GM23338 (cell line): ENCODE measurements at regions not wholly inside any gene's neighbourhood (a gene's known extent, or its start where the extent isn't known, plus 50 kb on each side); places are given as distances from the start of the nearest gene placed in this dataset.

Experiments
- ATAC-seq: fragments of 200-7000 bp; cut with Tn5 transposase; 3 replicates; pipeline ENCODE4 v1.9.1; 2020
- DNase-seq: peaks from one replicate; pipeline ENCODE4 v3.0.0-alpha.2; 2015; ENCODE audit warnings: low spot score
- H2AFZ ChIP-seq: fragments of 200-600 bp; sonication (generic); 2 replicates; pipeline ENCODE4 v1.8.0; 2016; ENCODE audit warnings: antibody characterized with exemption, mild to moderate bottlenecking, moderate library complexity
- H3F3A ChIP-seq: fragments of 200-600 bp; sonication (generic); replicated peaks from 2 replicates; pipeline ENCODE4 v1.8.0; 2017; ENCODE audit warnings: antibody characterized with exemption, mixed run types, low read depth
- H3K27ac ChIP-seq: fragments of 200-600 bp; sonication (generic); 2 replicates; pipeline ENCODE4 v1.6.1; 2016; ENCODE audit warnings: low read depth
- H3K27me3 ChIP-seq: fragments of 200-600 bp; sonication (generic); 2 replicates; pipeline ENCODE4 v1.8.0; 2016; ENCODE audit warnings: mild to moderate bottlenecking, mixed run types, moderate library complexity; ENCODE audit not compliant: insufficient read depth
- H3K36me3 ChIP-seq: fragments of 200-600 bp; sonication (generic); 2 replicates; pipeline ENCODE4 v1.8.0; 2016; ENCODE audit warnings: mild to moderate bottlenecking; ENCODE audit not compliant: insufficient read depth
- H3K4me1 ChIP-seq: fragments of 200-600 bp; sonication (generic); 2 replicates; pipeline ENCODE4 v1.8.0; 2016; ENCODE audit warnings: mild to moderate bottlenecking, moderate library complexity; ENCODE audit not compliant: insufficient read depth
- H3K4me2 ChIP-seq: fragments of 200-600 bp; sonication (generic); 2 replicates; pipeline ENCODE4 v1.7.1; 2017; ENCODE audit warnings: mixed run types
- H3K4me3 ChIP-seq: fragments of 200-600 bp; sonication (generic); 2 replicates; pipeline ENCODE4 v1.6.1; 2016; ENCODE audit warnings: mixed run types
- H3K79me2 ChIP-seq: fragments of 200-600 bp; sonication (generic); replicated peaks from 2 replicates; pipeline ENCODE4 v1.8.0; 2017; ENCODE audit warnings: mild to moderate bottlenecking; ENCODE audit not compliant: insufficient read depth
- H3K9me2 ChIP-seq: fragments of 200-600 bp; sonication (generic); 2 replicates; pipeline ENCODE4 v1.8.0; 2017; ENCODE audit not compliant: insufficient read depth
- H4K20me1 ChIP-seq: fragments of 200-600 bp; sonication (generic); replicated peaks from 2 replicates; pipeline ENCODE4 v1.8.0; 2017; ENCODE audit warnings: mild to moderate bottlenecking; ENCODE audit not compliant: insufficient read depth
- H3K27ac Mint-ChIP-seq: 2 replicates; pipeline ENCODE4 v1.8.0; 2020; ENCODE audit warnings: inconsistent platforms, mild to moderate bottlenecking, moderate library complexity, mixed read lengths
- H3K27me3 Mint-ChIP-seq: 3 replicates; pipeline ENCODE4 v1.8.0; 2022; ENCODE audit warnings: low read depth, mild to moderate bottlenecking, moderate library complexity, mixed read lengths, inconsistent platforms; ENCODE audit not compliant: insufficient read depth, poor library complexity
- H3K36me3 Mint-ChIP-seq: 3 replicates; pipeline ENCODE4 v1.8.0; 2021; ENCODE audit warnings: low read depth, mild to moderate bottlenecking, inconsistent platforms, moderate library complexity, mixed read lengths
- H3K4me1 Mint-ChIP-seq: 3 replicates; pipeline ENCODE4 v1.8.0; 2020; ENCODE audit warnings: mild to moderate bottlenecking, inconsistent platforms, mixed read lengths
- H3K4me3 Mint-ChIP-seq: 3 replicates; pipeline ENCODE4 v1.8.0; 2021; ENCODE audit warnings: moderate library complexity, mild to moderate bottlenecking, inconsistent platforms, mixed read lengths
- H3K9me3 Mint-ChIP-seq: 3 replicates; pipeline ENCODE4 v1.8.0; 2020; ENCODE audit warnings: moderate library complexity, mild to moderate bottlenecking, inconsistent platforms, mixed read lengths
- CREB1 ChIP-seq: fragments of 250-450 bp; sonication (Bioruptor Pico); IDR thresholded peaks from 2 replicates; pipeline ENCODE4 v1.5.0; 2020; ENCODE audit warnings: low read depth, mild to moderate bottlenecking, moderate library complexity
- EZH2 ChIP-seq: fragments of 200-600 bp; sonication (generic); IDR thresholded peaks from one replicate; pipeline ENCODE4 v1.8.0; 2017; ENCODE audit warnings: antibody characterized with exemption, mild to moderate bottlenecking, low read depth; ENCODE audit not compliant: unreplicated experiment
- JUNB ChIP-seq: IDR thresholded peaks from one replicate; pipeline ENCODE4 v1.6.1; 2016; ENCODE audit warnings: antibody characterized with exemption; ENCODE audit not compliant: unreplicated experiment
- ZNF114 ChIP-seq: fragments of 250-450 bp; sonication (Bioruptor Pico); IDR thresholded peaks from 2 replicates; pipeline ENCODE4 v1.5.0; 2020; ENCODE audit warnings: mild to moderate bottlenecking, moderate library complexity
- ZNF462 ChIP-seq: fragments of 250-450 bp; sonication (Bioruptor Pico); IDR thresholded peaks from 2 replicates; pipeline ENCODE4 v1.5.0; 2020; ENCODE audit warnings: mild to moderate bottlenecking, moderate library complexity
- TF ChIP-seq, protein P1 (sequence below): IDR thresholded peaks from one replicate; pipeline ENCODE4 v1.6.1; 2018; ENCODE audit warnings: antibody characterized with exemption; ENCODE audit not compliant: unreplicated experiment
- TF ChIP-seq, protein P2 (sequence below), 2 experiments: fragments of 200-600 bp in 1 of 2; sonication (generic) in 1 of 2; conservative IDR thresholded peaks; 2 replicates each; pipeline versions ENCODE4 v1.5.1 to v1.6.1; 2016 to 2017; ENCODE audit warnings: antibody characterized with exemption in 2 of 2, low read depth in 2 of 2, mild to moderate bottlenecking in 2 of 2, moderate library complexity in 1 of 2

DNA sequence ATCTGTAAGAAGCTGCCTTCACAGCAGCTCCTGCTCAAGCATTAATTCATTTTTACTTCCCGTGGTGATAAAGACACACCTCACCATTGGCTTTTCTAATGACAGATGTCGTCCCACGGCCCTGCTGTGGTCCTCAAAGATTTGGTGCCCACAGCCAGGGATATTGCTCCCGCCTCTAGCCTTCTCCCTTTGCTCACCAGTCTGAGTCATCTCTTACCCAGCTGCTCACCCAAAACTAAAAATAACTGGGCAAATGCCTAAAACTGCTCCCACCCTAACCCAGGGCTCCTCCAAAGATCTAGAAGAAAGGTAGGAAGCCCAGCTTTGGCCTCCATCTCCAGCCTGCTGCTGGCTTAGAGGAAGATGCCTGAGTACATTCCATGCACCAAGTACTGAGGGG lies 371.1 kb upstream of the ZNF507 start:
- no peak overlapping the region for H3K4me3 ChIP-seq
- ATAC-seq: no peak
- H2AFZ ChIP-seq: no peak overlapping the region
- H4K20me1 ChIP-seq: no peaks in the 10 kb centered on the region
- no peaks in the 10 kb centered on the region for H3K79me2 ChIP-seq
- H3K4me2 ChIP-seq: no peak overlapping the region
- no peaks in the 10 kb centered on the region for H3K9me3 Mint-ChIP-seq
- H3K27me3 ChIP-seq: no peaks in the 10 kb centered on the region
- H3K27me3 Mint-ChIP-seq: peaks cover 6% of the 10 kb centered on the region
- H3K9me2 ChIP-seq: no peaks in the 10 kb centered on the region
- H3K4me1 ChIP-seq: no peaks in the 10 kb centered on the region
- H3K27ac Mint-ChIP-seq: no peak overlapping the region
- TF ChIP-seq ZNF462 (no peak), CREB1 (CRISPR knock-in tag) (no peak), ZNF114 (CRISPR knock-in tag) (no peak), EZH2 (no peak), JUNB (no peak)
- TF ChIP-seq, protein P1, sequence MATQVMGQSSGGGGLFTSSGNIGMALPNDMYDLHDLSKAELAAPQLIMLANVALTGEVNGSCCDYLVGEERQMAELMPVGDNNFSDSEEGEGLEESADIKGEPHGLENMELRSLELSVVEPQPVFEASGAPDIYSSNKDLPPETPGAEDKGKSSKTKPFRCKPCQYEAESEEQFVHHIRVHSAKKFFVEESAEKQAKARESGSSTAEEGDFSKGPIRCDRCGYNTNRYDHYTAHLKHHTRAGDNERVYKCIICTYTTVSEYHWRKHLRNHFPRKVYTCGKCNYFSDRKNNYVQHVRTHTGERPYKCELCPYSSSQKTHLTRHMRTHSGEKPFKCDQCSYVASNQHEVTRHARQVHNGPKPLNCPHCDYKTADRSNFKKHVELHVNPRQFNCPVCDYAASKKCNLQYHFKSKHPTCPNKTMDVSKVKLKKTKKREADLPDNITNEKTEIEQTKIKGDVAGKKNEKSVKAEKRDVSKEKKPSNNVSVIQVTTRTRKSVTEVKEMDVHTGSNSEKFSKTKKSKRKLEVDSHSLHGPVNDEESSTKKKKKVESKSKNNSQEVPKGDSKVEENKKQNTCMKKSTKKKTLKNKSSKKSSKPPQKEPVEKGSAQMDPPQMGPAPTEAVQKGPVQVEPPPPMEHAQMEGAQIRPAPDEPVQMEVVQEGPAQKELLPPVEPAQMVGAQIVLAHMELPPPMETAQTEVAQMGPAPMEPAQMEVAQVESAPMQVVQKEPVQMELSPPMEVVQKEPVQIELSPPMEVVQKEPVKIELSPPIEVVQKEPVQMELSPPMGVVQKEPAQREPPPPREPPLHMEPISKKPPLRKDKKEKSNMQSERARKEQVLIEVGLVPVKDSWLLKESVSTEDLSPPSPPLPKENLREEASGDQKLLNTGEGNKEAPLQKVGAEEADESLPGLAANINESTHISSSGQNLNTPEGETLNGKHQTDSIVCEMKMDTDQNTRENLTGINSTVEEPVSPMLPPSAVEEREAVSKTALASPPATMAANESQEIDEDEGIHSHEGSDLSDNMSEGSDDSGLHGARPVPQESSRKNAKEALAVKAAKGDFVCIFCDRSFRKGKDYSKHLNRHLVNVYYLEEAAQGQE: no peak
- TF ChIP-seq, protein P2, sequence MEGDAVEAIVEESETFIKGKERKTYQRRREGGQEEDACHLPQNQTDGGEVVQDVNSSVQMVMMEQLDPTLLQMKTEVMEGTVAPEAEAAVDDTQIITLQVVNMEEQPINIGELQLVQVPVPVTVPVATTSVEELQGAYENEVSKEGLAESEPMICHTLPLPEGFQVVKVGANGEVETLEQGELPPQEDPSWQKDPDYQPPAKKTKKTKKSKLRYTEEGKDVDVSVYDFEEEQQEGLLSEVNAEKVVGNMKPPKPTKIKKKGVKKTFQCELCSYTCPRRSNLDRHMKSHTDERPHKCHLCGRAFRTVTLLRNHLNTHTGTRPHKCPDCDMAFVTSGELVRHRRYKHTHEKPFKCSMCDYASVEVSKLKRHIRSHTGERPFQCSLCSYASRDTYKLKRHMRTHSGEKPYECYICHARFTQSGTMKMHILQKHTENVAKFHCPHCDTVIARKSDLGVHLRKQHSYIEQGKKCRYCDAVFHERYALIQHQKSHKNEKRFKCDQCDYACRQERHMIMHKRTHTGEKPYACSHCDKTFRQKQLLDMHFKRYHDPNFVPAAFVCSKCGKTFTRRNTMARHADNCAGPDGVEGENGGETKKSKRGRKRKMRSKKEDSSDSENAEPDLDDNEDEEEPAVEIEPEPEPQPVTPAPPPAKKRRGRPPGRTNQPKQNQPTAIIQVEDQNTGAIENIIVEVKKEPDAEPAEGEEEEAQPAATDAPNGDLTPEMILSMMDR (conservative IDR thresholded peaks at IDR 0.05; ENCODE audit: low read depth in 2 of 2): no peak
- H3K36me3 Mint-ChIP-seq: no peaks in the 10 kb centered on the region; the same call in 2 of the 3 replicates
- H3K4me1 Mint-ChIP-seq: no peaks in the 10 kb centered on the region
- no peak overlapping the region for H3K4me3 Mint-ChIP-seq
- no peaks in the 10 kb centered on the region for H3F3A ChIP-seq
- no peak overlapping the region for H3K27ac ChIP-seq
- no peaks in the 10 kb centered on the region for H3K36me3 ChIP-seq
- no peak for DNase-seq
